Myocyte (in vitro differentiated cells): ENCODE measurements at regions not wholly inside any gene's neighbourhood (a gene's known extent, or its start where the extent isn't known, plus 50 kb on each side); places are given as distances from the start of the nearest gene placed in this dataset.

Source experiments
- DNase-seq: peaks from one replicate; pipeline ENCODE4 v3.0.0-alpha.2; 2012; ENCODE audit warnings: low read depth

- no peak for DNase-seq
These were observed 543.6 kb upstream of the CFAP20DC start for GRCh38 chr3:59593380-59593779.

GRCh38 chr3:59580996-59581395, 531.2 kb upstream of the CFAP20DC start:
- DNase-seq = no peak

- DNase-seq = no peak
These were observed 530.7 kb upstream of the CFAP20DC start for GRCh38 chr3:59580499-59580898.

- DNase-seq = no peak
These were observed 528.3 kb upstream of the CFAP20DC start for GRCh38 chr3:59578129-59578528.

- no peak for DNase-seq
These were observed 526.8 kb upstream of the CFAP20DC start for GRCh38 chr3:59576606-59577005.

GRCh38 chr3:59575113-59576001, 525.5 kb upstream of the CFAP20DC start:
- DNase-seq = peak; percentile 94

- peak; percentile 76 for DNase-seq
These were observed 524.1 kb upstream of the CFAP20DC start for GRCh38 chr3:59573911-59574310.

GRCh38 chr3:59572106-59572505, 522.3 kb upstream of the CFAP20DC start:
- DNase-seq = no peak

GRCh38 chr3:59570806-59571205, 521.0 kb upstream of the CFAP20DC start:
- no peak for DNase-seq

GRCh38 chr3:59567661-59568060, 517.8 kb upstream of the CFAP20DC start:
- DNase-seq = no peak

GRCh38 chr3:59566481-59566975, 516.7 kb upstream of the CFAP20DC start:
- DNase-seq = no peak

GRCh38 chr3:59565125-59565524, 515.3 kb upstream of the CFAP20DC start:
- no peak for DNase-seq

GRCh38 chr3:59563966-59564365, 514.1 kb upstream of the CFAP20DC start:
- peak; percentile 54 for DNase-seq

GRCh38 chr3:59563072-59563605, 513.3 kb upstream of the CFAP20DC start:
- no peak for DNase-seq

- peak; percentile 85 for DNase-seq
These were observed 510.1 kb upstream of the CFAP20DC start for GRCh38 chr3:59559721-59560435.

GRCh38 chr3:59558906-59559720, 509.3 kb upstream of the CFAP20DC start:
- DNase-seq = no peak

- DNase-seq = no peak
These were observed 505.9 kb upstream of the CFAP20DC start for GRCh38 chr3:59555593-59556315.

- no peak for DNase-seq
These were observed 503.3 kb upstream of the CFAP20DC start for GRCh38 chr3:59553076-59553475.

GRCh38 chr3:59551834-59552233, 502.0 kb upstream of the CFAP20DC start:
- no peak for DNase-seq

- no peak for DNase-seq
These were observed 500.1 kb upstream of the CFAP20DC start for GRCh38 chr3:59549962-59550361.
